ENCODE measurements at regions not wholly inside any gene's neighbourhood (a gene's known extent, or its start where the extent isn't known, plus 50 kb on each side); places are given as distances from the start of the nearest gene placed in this dataset.
A peak's percentile ranks its signal among the peaks of the same experiment; 100 is the strongest.
"Not testable (repeated sequence)": the region's sequence is repeated elsewhere in the genome, so short reads cannot be mapped to it uniquely, and the experiment has no call there.

GRCh38 chr15:92733934-92734521 is 78.5 kb upstream of the FAM174B start:
- peaks cover 0 to 2% (median 0%) of the 10 kb centered on the region in 3 donors for H3K9me3 Mint-ChIP-seq
- H3K27me3 Mint-ChIP-seq: peaks cover 18% of the 10 kb centered on the region
- H3K36me3 Mint-ChIP-seq: peaks cover 4% of the 10 kb centered on the region
- peaks cover 6 to 10% (median 8%) of the 10 kb centered on the region in 3 donors for H3K4me1 Mint-ChIP-seq
- no peak overlapping the region for H3K27ac Mint-ChIP-seq
- peak overlapping the region; percentile 85 to 91 (median 86) for H3K4me3 Mint-ChIP-seq

- H3K4me1 Mint-ChIP-seq, H3K27me3 Mint-ChIP-seq, H3K4me3 Mint-ChIP-seq, H3K9me3 Mint-ChIP-seq, H3K27ac Mint-ChIP-seq, H3K36me3 Mint-ChIP-seq: not testable (repeated sequence)
These were observed 83.7 kb upstream of the FAM174B start for GRCh38 chr15:92739246-92739645.

- Mint-ChIP-seq H3K4me1 (no peaks in the 10 kb centered on the region), H3K27me3 (no peaks in the 10 kb centered on the region), H3K27ac (no peak overlapping the region), H3K36me3 (no peaks in the 10 kb centered on the region), H3K4me3 (no peak overlapping the region), H3K9me3 (no peaks in the 10 kb centered on the region)
These were observed 90.3 kb upstream of the FAM174B start for GRCh38 chr15:92745845-92746271.

- no peak overlapping the region for H3K27ac Mint-ChIP-seq
- H3K4me1 Mint-ChIP-seq: no peaks in the 10 kb centered on the region
- no peaks in the 10 kb centered on the region for H3K36me3 Mint-ChIP-seq
- no peak overlapping the region for H3K4me3 Mint-ChIP-seq
- no peaks in the 10 kb centered on the region for H3K9me3 Mint-ChIP-seq
- no peaks in the 10 kb centered on the region for H3K27me3 Mint-ChIP-seq
These were observed 91.5 kb upstream of the FAM174B start for GRCh38 chr15:92747047-92747446.

GRCh38 chr15:92749216-92749615 is 93.6 kb upstream of the FAM174B start:
- Mint-ChIP-seq H3K4me3 (no peak overlapping the region), H3K4me1 (no peaks in the 10 kb centered on the region), H3K27me3 (peaks cover 3% of the 10 kb centered on the region), H3K9me3 (no peaks in the 10 kb centered on the region), H3K36me3 (no peaks in the 10 kb centered on the region), H3K27ac (no peak overlapping the region)

- H3K27me3 Mint-ChIP-seq: peaks cover 3% of the 10 kb centered on the region
- no peak overlapping the region for H3K4me3 Mint-ChIP-seq
- no peaks in the 10 kb centered on the region for H3K9me3 Mint-ChIP-seq
- H3K27ac Mint-ChIP-seq: no peak overlapping the region
- no peaks in the 10 kb centered on the region for H3K4me1 Mint-ChIP-seq
- no peaks in the 10 kb centered on the region for H3K36me3 Mint-ChIP-seq
These were observed 94.4 kb upstream of the FAM174B start for GRCh38 chr15:92749946-92750345.

GRCh38 chr15:92751528-92751927 is 96.0 kb upstream of the FAM174B start:
- no peak overlapping the region for H3K27ac Mint-ChIP-seq
- H3K27me3 Mint-ChIP-seq: peaks cover 6% of the 10 kb centered on the region
- H3K9me3 Mint-ChIP-seq: no peaks in the 10 kb centered on the region
- no peak overlapping the region for H3K4me3 Mint-ChIP-seq
- no peaks in the 10 kb centered on the region for H3K4me1 Mint-ChIP-seq
- H3K36me3 Mint-ChIP-seq: no peaks in the 10 kb centered on the region

- H3K27ac Mint-ChIP-seq: no peak overlapping the region
- no peaks in the 10 kb centered on the region for H3K36me3 Mint-ChIP-seq
- no peaks in the 10 kb centered on the region for H3K4me1 Mint-ChIP-seq
- no peak overlapping the region for H3K4me3 Mint-ChIP-seq
- H3K9me3 Mint-ChIP-seq: no peaks in the 10 kb centered on the region
- H3K27me3 Mint-ChIP-seq: peaks cover 6% of the 10 kb centered on the region
These were observed 98.0 kb upstream of the FAM174B start for GRCh38 chr15:92753591-92753990.

- Mint-ChIP-seq H3K27me3 (no peaks in the 10 kb centered on the region), H3K9me3 (peaks cover 0 to 2% (median 0%) of the 10 kb centered on the region in 3 donors), H3K36me3 (no peaks in the 10 kb centered on the region), H3K27ac (no peak overlapping the region), H3K4me3 (no peak overlapping the region), H3K4me1 (no peaks in the 10 kb centered on the region)
These were observed 107.9 kb upstream of the FAM174B start for GRCh38 chr15:92763459-92763858.

- H3K4me3 Mint-ChIP-seq, H3K27me3 Mint-ChIP-seq, H3K27ac Mint-ChIP-seq, H3K9me3 Mint-ChIP-seq, H3K4me1 Mint-ChIP-seq, H3K36me3 Mint-ChIP-seq: not testable (repeated sequence)
These were observed 112.6 kb upstream of the FAM174B start for GRCh38 chr15:92768131-92768530.

- Mint-ChIP-seq H3K4me1 (peaks cover 0 to 3% (median 0%) of the 10 kb centered on the region in 3 donors), H3K9me3 (peaks cover 0 to 4% (median 0%) of the 10 kb centered on the region in 3 donors), H3K27me3 (no peaks in the 10 kb centered on the region), H3K27ac (no peak overlapping the region), H3K36me3 (peaks cover 2% of the 10 kb centered on the region), H3K4me3 (no peak overlapping the region)
These were observed 115.1 kb upstream of the FAM174B start for GRCh38 chr15:92770641-92771040.

- Mint-ChIP-seq H3K4me3 (no peak overlapping the region), H3K9me3 (peaks cover 0 to 4% (median 0%) of the 10 kb centered on the region in 3 donors), H3K4me1 (peaks cover 0 to 3% (median 0%) of the 10 kb centered on the region in 3 donors), H3K27me3 (no peaks in the 10 kb centered on the region), H3K27ac (no peak overlapping the region), H3K36me3 (peaks cover 2% of the 10 kb centered on the region)
These were observed 116.5 kb upstream of the FAM174B start for GRCh38 chr15:92772061-92772460.

- peaks cover 0 to 4% (median 0%) of the 10 kb centered on the region in 3 donors for H3K9me3 Mint-ChIP-seq
- peaks cover 2% of the 10 kb centered on the region for H3K36me3 Mint-ChIP-seq
- peaks cover 0 to 3% (median 0%) of the 10 kb centered on the region in 3 donors for H3K4me1 Mint-ChIP-seq
- no peaks in the 10 kb centered on the region for H3K27me3 Mint-ChIP-seq
- no peak overlapping the region for H3K27ac Mint-ChIP-seq
- H3K4me3 Mint-ChIP-seq: no peak overlapping the region
These were observed 117.2 kb upstream of the FAM174B start for GRCh38 chr15:92772626-92773244.

- no peak overlapping the region for H3K4me3 Mint-ChIP-seq
- peaks cover 2% of the 10 kb centered on the region for H3K36me3 Mint-ChIP-seq
- H3K4me1 Mint-ChIP-seq: peaks cover 0 to 3% (median 0%) of the 10 kb centered on the region in 3 donors
- no peaks in the 10 kb centered on the region for H3K27me3 Mint-ChIP-seq
- H3K27ac Mint-ChIP-seq: no peak overlapping the region
- H3K9me3 Mint-ChIP-seq: peaks cover 0 to 4% (median 0%) of the 10 kb centered on the region in 3 donors
These were observed 117.8 kb upstream of the FAM174B start for GRCh38 chr15:92773340-92773739.

- Mint-ChIP-seq H3K4me3 (no peak overlapping the region), H3K36me3 (peaks cover 5% of the 10 kb centered on the region), H3K4me1 (no peaks in the 10 kb centered on the region), H3K9me3 (peaks cover 0 to 4% (median 2%) of the 10 kb centered on the region in 3 donors), H3K27me3 (no peaks in the 10 kb centered on the region), H3K27ac (no peak overlapping the region)
These were observed 120.2 kb upstream of the CHD2 start for GRCh38 chr15:92779874-92780273.

- H3K36me3 Mint-ChIP-seq: peaks cover 5% of the 10 kb centered on the region
- H3K4me1 Mint-ChIP-seq: no peaks in the 10 kb centered on the region
- H3K4me3 Mint-ChIP-seq: no peak overlapping the region
- H3K27ac Mint-ChIP-seq: no peak overlapping the region
- H3K27me3 Mint-ChIP-seq: no peaks in the 10 kb centered on the region
- H3K9me3 Mint-ChIP-seq: peaks cover 0 to 4% (median 2%) of the 10 kb centered on the region in 3 donors
These were observed 119.3 kb upstream of the CHD2 start for GRCh38 chr15:92780843-92781242.

Measured in IgD-negative memory B cell (primary cell).